Prostate gland (tissue), 2 donors: ENCODE measurements at regions not wholly inside any gene's neighbourhood (a gene's known extent, or its start where the extent isn't known, plus 50 kb on each side); places are given as distances from the start of the nearest gene placed in this dataset.

ENCODE experiments used
- CTCF ChIP-seq, 4 experiments: fragments of 200-600 bp in 2 of 4; fragments of 450-650 bp in 2 of 4; sonication (generic) in 2 of 4; IDR thresholded peaks; 1 replicate in 3 of 4; 2 replicates in 1 of 4; pipeline ENCODE4 v1.5.1; 2016 to 2019; ENCODE audit warnings: antibody characterized with exemption in 4 of 4, mild to moderate bottlenecking in 2 of 4, moderate library complexity in 2 of 4
- POLR2A ChIP-seq: fragments of 450-650 bp; IDR thresholded peaks from one replicate; pipeline ENCODE4 v1.6.1; 2016; ENCODE audit warnings: antibody characterized with exemption, mild to moderate bottlenecking
- POLR2AphosphoS5 ChIP-seq: sonication (generic); formaldehyde crosslinking; IDR thresholded peaks from one replicate; pipeline ENCODE4 v1.6.1; 2017; ENCODE audit warnings: antibody characterized with exemption

DNA sequence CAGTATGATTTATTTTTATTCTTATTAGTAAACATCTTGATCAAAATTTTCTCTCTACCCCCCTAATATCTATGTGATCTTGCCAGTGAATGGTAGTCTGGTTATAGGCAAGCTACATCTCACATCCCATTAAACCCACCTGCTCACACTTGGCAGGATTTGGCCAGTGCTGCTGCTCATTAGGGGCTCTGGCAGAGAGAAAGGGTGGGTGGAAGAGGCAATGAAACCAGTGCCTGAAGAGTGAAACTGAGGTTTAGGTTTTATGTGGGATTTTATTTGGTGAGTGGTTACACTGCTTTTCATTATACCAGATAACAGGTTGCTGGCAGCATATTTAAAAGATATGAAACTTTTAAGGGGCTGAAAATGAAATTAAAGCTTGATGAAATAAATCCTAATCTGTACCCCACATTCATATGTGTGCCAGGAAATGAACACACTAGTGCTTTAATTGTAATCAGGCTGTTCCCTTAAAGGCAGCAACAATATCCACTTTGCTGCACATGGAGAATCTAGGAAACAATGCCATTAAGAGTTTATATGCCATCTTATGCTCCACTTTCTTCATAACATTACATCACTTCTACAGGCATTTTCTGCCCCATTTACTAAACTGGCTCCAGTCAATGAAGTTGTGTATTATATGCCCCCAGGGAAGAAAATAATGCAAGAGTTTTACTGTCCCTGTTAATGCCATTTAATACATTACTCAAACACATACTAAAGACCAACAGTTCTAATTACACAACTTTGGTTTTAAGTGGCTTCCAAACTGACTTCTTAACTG is 688.7 kb downstream of the MECOM start:
- TF ChIP-seq POLR2AphosphoS5 (no peak), CTCF (IDR thresholded peaks at IDR 0.05) (no peak), POLR2A (no peak)
